ENCODE measurements at regions not wholly inside any gene's neighbourhood (a gene's known extent, or its start where the extent isn't known, plus 50 kb on each side); places are given as distances from the start of the nearest gene placed in this dataset.

DNA sequence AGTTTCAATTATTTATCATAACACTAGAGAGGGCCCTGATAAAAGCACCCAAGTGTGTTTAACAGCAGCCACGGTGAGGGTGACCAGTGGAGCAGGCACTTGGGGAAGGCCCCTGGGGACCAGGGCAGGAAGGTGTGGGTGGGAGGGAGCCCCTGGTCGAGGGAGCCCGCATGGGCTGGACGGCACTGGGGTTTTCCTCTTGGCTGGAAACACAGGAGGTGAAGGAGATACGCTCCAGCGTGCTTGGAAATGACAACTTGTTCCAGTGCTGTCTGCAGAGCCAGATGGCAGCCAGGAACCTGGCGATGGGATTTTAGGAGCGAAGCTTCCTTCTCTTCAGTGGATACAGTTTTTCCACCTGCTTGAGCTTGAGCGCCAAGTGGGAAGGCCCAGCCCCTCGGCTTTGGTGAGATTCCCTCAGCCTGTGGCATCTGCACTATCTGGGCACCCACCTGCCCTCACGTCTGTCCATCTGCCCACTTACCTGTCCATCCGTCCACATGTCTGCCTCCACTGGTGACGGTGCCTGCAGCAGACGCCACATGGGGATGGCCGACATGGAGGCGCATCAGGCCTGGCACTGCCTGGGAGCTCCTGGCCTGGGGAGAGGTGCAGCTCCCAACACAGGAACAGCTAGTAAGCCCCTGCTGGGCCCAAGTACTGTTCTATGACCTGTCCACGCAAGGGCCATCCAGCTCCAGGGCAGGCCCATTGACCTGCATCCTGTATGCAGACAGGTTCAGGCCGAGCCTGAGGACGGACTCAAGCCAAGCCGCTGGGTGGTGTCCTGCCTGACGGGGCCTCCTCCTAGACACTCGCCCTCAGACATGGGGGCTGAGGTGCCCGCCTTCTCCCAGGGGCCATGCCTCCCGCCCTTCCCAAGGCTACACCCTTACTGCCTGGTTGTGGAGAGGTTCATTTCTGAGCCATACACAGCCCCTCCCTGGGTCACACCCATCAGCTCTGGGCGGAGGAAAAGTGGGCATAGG lies 192.2 kb upstream of the C14orf180 start:
- DNase-seq: no peak
- Histone ChIP-seq H3K4me3 (ENCODE audit: control insufficient read depth in 1 of 7, extremely low read depth in 1 of 7, insufficient read depth in 4 of 7, low read depth in 2 of 7, low read length in 6 of 7) (no peak overlapping the region), H3K27me3 (replicated peaks in 2 of 5; ENCODE audit: control insufficient read depth in 4 of 5, insufficient read depth in 5 of 5, low read length in 4 of 5) (no peaks in the 10 kb centered on the region), H3K9me3 (ENCODE audit: control extremely low read depth in 1 of 5, control insufficient read depth in 4 of 5, insufficient read depth in 2 of 5, low read depth in 1 of 5, low read length in 4 of 5) (no peaks in the 10 kb centered on the region), H3K36me3 (ENCODE audit: control insufficient read depth in 4 of 4, insufficient read depth in 4 of 4, low read length in 3 of 4) (no peaks in the 10 kb centered on the region), H3K4me1 (ENCODE audit: control extremely low read depth in 1 of 4, control insufficient read depth in 4 of 4, insufficient read depth in 4 of 4, low read length in 3 of 4) (peaks cover 0 to 39% (median 29%) of the 10 kb centered on the region in 4 experiments), H3K27ac (ENCODE audit: insufficient read depth in 1 of 2, low read depth in 1 of 2, low read length in 2 of 2, poor library complexity in 1 of 2, severe bottlenecking in 2 of 2) (no peak overlapping the region)
- ChIA-PET CTCF (no interaction called here), POLR2A (no interaction called here)
- 95% methylated on average over 24 of the region's 25 CpGs for WGBS (ENCODE audit: insufficient coverage)

DNA sequence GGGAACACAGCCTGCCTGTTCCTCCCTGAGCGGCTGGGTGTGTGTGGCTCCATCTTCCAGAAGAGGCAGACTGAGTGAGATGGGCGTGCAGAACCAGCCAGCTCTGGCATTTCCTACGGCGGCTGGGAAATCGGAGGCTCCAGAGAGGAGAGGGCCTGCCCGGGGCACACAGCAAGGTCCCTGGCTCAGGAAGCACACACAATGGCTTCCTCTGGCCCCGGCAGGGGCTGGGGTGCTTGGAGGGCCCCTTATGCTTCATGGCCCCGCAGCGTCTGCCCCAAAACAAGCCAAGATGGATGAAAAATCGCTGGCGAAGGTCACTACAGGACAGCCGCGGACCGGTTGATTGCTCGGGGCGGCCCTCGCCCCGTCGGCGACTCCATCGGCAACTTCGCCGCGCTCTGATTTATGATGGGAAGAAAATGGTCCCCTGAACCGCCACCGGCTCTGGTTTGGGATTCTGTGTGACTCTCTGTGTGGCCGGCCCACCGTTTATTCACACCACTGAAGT lies 191.5 kb upstream of the C14orf180 start:
- Histone ChIP-seq H3K4me3 (ENCODE audit: control insufficient read depth in 1 of 7, extremely low read depth in 1 of 7, insufficient read depth in 4 of 7, low read depth in 2 of 7, low read length in 6 of 7) (no peak overlapping the region), H3K4me1 (ENCODE audit: control extremely low read depth in 1 of 4, control insufficient read depth in 4 of 4, insufficient read depth in 4 of 4, low read length in 3 of 4) (peaks cover 0 to 46% (median 36%) of the 10 kb centered on the region in 4 experiments), H3K27ac (ENCODE audit: insufficient read depth in 1 of 2, low read depth in 1 of 2, low read length in 2 of 2, poor library complexity in 1 of 2, severe bottlenecking in 2 of 2) (no peak overlapping the region), H3K36me3 (ENCODE audit: control insufficient read depth in 4 of 4, insufficient read depth in 4 of 4, low read length in 3 of 4) (no peaks in the 10 kb centered on the region), H3K27me3 (replicated peaks in 2 of 5; ENCODE audit: control insufficient read depth in 4 of 5, insufficient read depth in 5 of 5, low read length in 4 of 5) (no peaks in the 10 kb centered on the region), H3K9me3 (ENCODE audit: control extremely low read depth in 1 of 5, control insufficient read depth in 4 of 5, insufficient read depth in 2 of 5, low read depth in 1 of 5, low read length in 4 of 5) (no peaks in the 10 kb centered on the region)
- ChIA-PET CTCF (no interaction called here), POLR2A (no interaction called here)
- 93% methylated on average over 25 of the region's 28 CpGs for WGBS (ENCODE audit: insufficient coverage)
- no peak for DNase-seq

- 95% methylated on average over 24 of the region's 28 CpGs for WGBS (ENCODE audit: insufficient coverage)
- CTCF ChIA-PET: no interaction called here
- Histone ChIP-seq H3K4me3 (ENCODE audit: control insufficient read depth in 1 of 7, extremely low read depth in 1 of 7, insufficient read depth in 4 of 7, low read depth in 2 of 7, low read length in 6 of 7) (no peak overlapping the region), H3K27me3 (replicated peaks in 2 of 5; ENCODE audit: control insufficient read depth in 4 of 5, insufficient read depth in 5 of 5, low read length in 4 of 5) (no peaks in the 10 kb centered on the region), H3K4me1 (ENCODE audit: control extremely low read depth in 1 of 4, control insufficient read depth in 4 of 4, insufficient read depth in 4 of 4, low read length in 3 of 4) (peaks cover 0 to 48% (median 41%) of the 10 kb centered on the region in 4 experiments), H3K36me3 (ENCODE audit: control insufficient read depth in 4 of 4, insufficient read depth in 4 of 4, low read length in 3 of 4) (no peaks in the 10 kb centered on the region), H3K9me3 (ENCODE audit: control extremely low read depth in 1 of 5, control insufficient read depth in 4 of 5, insufficient read depth in 2 of 5, low read depth in 1 of 5, low read length in 4 of 5) (no peaks in the 10 kb centered on the region), H3K27ac (ENCODE audit: insufficient read depth in 1 of 2, low read depth in 1 of 2, low read length in 2 of 2, poor library complexity in 1 of 2, severe bottlenecking in 2 of 2) (no peak overlapping the region)
- POLR2A ChIA-PET: no interaction called here
- peak in 1 of 3 donors; percentile 10 for DNase-seq
These were observed 190.8 kb upstream of the C14orf180 start for GRCh38 chr14:104388541-104389325.

GRCh38 chr14:104389326-104390220 lies 190.0 kb upstream of the C14orf180 start:
- CTCF ChIA-PET: no interaction called here
- H3K4me3 ChIP-seq (ENCODE audit: control insufficient read depth in 1 of 7, extremely low read depth in 1 of 7, insufficient read depth in 4 of 7, low read depth in 2 of 7, low read length in 6 of 7): peak overlapping the region in 1 of 7 experiments; percentile 10
- POLR2A ChIA-PET: no interaction called here
- H3K9me3 ChIP-seq (ENCODE audit: control extremely low read depth in 1 of 5, control insufficient read depth in 4 of 5, insufficient read depth in 2 of 5, low read depth in 1 of 5, low read length in 4 of 5): no peaks in the 10 kb centered on the region
- no peak overlapping the region for H3K27ac ChIP-seq (ENCODE audit: insufficient read depth in 1 of 2, low read depth in 1 of 2, low read length in 2 of 2, poor library complexity in 1 of 2, severe bottlenecking in 2 of 2)
- H3K4me1 ChIP-seq (ENCODE audit: control extremely low read depth in 1 of 4, control insufficient read depth in 4 of 4, insufficient read depth in 4 of 4, low read length in 3 of 4): peaks cover 0 to 47% (median 45%) of the 10 kb centered on the region in 4 experiments
- no peaks in the 10 kb centered on the region for H3K36me3 ChIP-seq (ENCODE audit: control insufficient read depth in 4 of 4, insufficient read depth in 4 of 4, low read length in 3 of 4)
- 78% methylated on average over 28 of the region's 28 CpGs for WGBS (ENCODE audit: insufficient coverage)
- DNase-seq: peak in 2 of 3 donors; percentile 31 to 37
- H3K27me3 ChIP-seq (replicated peaks in 2 of 5; ENCODE audit: control insufficient read depth in 4 of 5, insufficient read depth in 5 of 5, low read length in 4 of 5): no peaks in the 10 kb centered on the region

DNA sequence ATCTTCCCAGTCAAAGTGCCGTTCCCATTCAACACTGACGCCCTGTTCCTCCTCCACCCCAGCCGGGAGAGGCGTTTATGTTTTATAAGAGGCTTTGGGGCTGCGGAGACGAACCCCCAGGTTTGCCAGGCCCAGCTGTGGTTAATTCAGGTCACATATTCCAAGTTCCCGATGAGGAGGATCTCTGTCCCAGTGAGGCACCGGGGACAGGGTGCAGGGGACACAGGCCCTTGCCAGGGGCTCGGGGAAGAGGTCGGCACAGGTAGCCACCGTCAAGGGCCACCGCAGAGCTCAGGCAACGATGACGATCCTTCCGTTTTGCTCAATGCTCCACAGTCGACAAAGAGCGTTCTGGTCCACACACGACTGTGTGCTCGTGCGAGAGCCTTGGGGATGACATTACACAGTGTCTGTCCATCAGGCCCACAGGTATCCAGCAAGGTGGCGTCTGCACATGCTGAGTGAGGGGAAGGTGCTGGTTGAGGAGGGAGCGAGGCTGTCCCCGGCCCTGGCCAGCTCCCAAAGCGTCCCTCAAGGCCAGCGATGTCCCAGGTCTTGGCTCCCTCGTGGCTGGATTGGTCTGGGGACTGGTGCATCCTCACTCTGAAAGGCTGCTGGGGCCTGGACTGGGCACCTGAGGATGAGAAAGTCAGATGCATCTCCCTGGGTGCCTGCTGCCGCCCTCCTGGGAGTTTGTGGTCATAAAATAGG lies 189.2 kb upstream of the C14orf180 start:
- WGBS (ENCODE audit: insufficient coverage): 96% methylated on average over 22 of the region's 27 CpGs
- DNase-seq: no peak
- Histone ChIP-seq H3K27ac (ENCODE audit: insufficient read depth in 1 of 2, low read depth in 1 of 2, low read length in 2 of 2, poor library complexity in 1 of 2, severe bottlenecking in 2 of 2) (no peak overlapping the region), H3K4me1 (ENCODE audit: control extremely low read depth in 1 of 4, control insufficient read depth in 4 of 4, insufficient read depth in 4 of 4, low read length in 3 of 4) (peaks cover 0 to 56% (median 53%) of the 10 kb centered on the region in 4 experiments), H3K4me3 (ENCODE audit: control insufficient read depth in 1 of 7, extremely low read depth in 1 of 7, insufficient read depth in 4 of 7, low read depth in 2 of 7, low read length in 6 of 7) (no peak overlapping the region), H3K9me3 (ENCODE audit: control extremely low read depth in 1 of 5, control insufficient read depth in 4 of 5, insufficient read depth in 2 of 5, low read depth in 1 of 5, low read length in 4 of 5) (no peaks in the 10 kb centered on the region), H3K27me3 (replicated peaks in 2 of 5; ENCODE audit: control insufficient read depth in 4 of 5, insufficient read depth in 5 of 5, low read length in 4 of 5) (no peaks in the 10 kb centered on the region), H3K36me3 (ENCODE audit: control insufficient read depth in 4 of 4, insufficient read depth in 4 of 4, low read length in 3 of 4) (no peaks in the 10 kb centered on the region)
- POLR2A ChIA-PET: no interaction called here
- CTCF ChIA-PET: no interaction called here
